H9 (cell line): ENCODE measurements at regions not wholly inside any gene's neighbourhood (a gene's known extent, or its start where the extent isn't known, plus 50 kb on each side); places are given as distances from the start of the nearest gene placed in this dataset.

ENCODE experiments used
- DNase-seq: peaks from one replicate; pipeline ENCODE4 v3.0.0-alpha.2; 2017
- H2AFZ ChIP-seq: one replicate; pipeline ENCODE4 v1.6.1; 2013; ENCODE audit warnings: mild to moderate bottlenecking, low read length, control low read depth, moderate library complexity
- H2AK5ac ChIP-seq: 2 replicates; pipeline ENCODE4 v1.6.1; 2013; ENCODE audit warnings: low read length, control low read depth, mixed read lengths; ENCODE audit not compliant: insufficient read length
- H2BK120ac ChIP-seq: one replicate; pipeline ENCODE4 v1.6.1; 2013; ENCODE audit warnings: low read depth, mild to moderate bottlenecking, low read length, control low read depth, inconsistent platforms; ENCODE audit not compliant: poor library complexity, severe bottlenecking
- H2BK12ac ChIP-seq: 2 replicates; pipeline ENCODE4 v1.6.1; 2013; ENCODE audit warnings: low read length, control low read depth, mixed read lengths, low read depth; ENCODE audit not compliant: insufficient read length
- H2BK15ac ChIP-seq: 2 replicates; pipeline ENCODE4 v1.6.1; 2013; ENCODE audit warnings: low read depth, low read length, control low read depth
- H2BK20ac ChIP-seq: one replicate; pipeline ENCODE4 v1.6.1; 2013; ENCODE audit warnings: low read depth, mild to moderate bottlenecking, low read length, control low read depth, inconsistent platforms; ENCODE audit not compliant: poor library complexity, severe bottlenecking
- H2BK5ac ChIP-seq: 2 replicates; pipeline ENCODE4 v1.6.1; 2013; ENCODE audit warnings: low read length, control low read depth, mixed read lengths; ENCODE audit not compliant: insufficient read length
- H3K14ac ChIP-seq: 2 replicates; pipeline ENCODE4 v1.6.1; 2013; ENCODE audit warnings: low read length, control low read depth; ENCODE audit not compliant: insufficient read depth
- H3K18ac ChIP-seq: 2 replicates; pipeline ENCODE4 v1.6.1; 2013; ENCODE audit warnings: low read depth, mild to moderate bottlenecking, mixed read lengths, low read length, control low read depth; ENCODE audit not compliant: insufficient read length
- H3K23ac ChIP-seq: 2 replicates; pipeline ENCODE4 v1.6.1; 2013; ENCODE audit warnings: low read length, control low read depth, mixed read lengths, low read depth; ENCODE audit not compliant: insufficient read length
- H3K23me2 ChIP-seq: 2 replicates; pipeline ENCODE4 v1.6.1; 2013; ENCODE audit warnings: low read depth, mild to moderate bottlenecking, mixed read lengths, low read length, control low read depth; ENCODE audit not compliant: insufficient read length, poor library complexity, severe bottlenecking
- H3K27ac ChIP-seq: 2 replicates; pipeline ENCODE4 v1.5.1; 2013; ENCODE audit warnings: low read length, control low read depth, mixed read lengths, low read depth; ENCODE audit not compliant: insufficient read length
- H3K27me3 ChIP-seq: 2 replicates; pipeline ENCODE4 v1.6.1; 2013; ENCODE audit warnings: low read length, control low read depth, inconsistent platforms; ENCODE audit not compliant: insufficient read depth
- H3K4ac ChIP-seq: 2 replicates; pipeline ENCODE4 v1.6.1; 2013; ENCODE audit warnings: low read depth, mild to moderate bottlenecking, control low read depth, inconsistent platforms, low read length, moderate library complexity
- H3K4me1 ChIP-seq: 2 replicates; pipeline ENCODE4 v1.6.1; 2013; ENCODE audit warnings: low read length, control low read depth, inconsistent platforms; ENCODE audit not compliant: insufficient read depth
- H3K4me2 ChIP-seq: 2 replicates; pipeline ENCODE4 v1.6.1; 2013; ENCODE audit warnings: low read length, control low read depth, mixed read lengths; ENCODE audit not compliant: insufficient read length, insufficient read depth
- H3K56ac ChIP-seq: 2 replicates; pipeline ENCODE4 v1.6.1; 2013; ENCODE audit warnings: low read depth, mild to moderate bottlenecking, mixed read lengths, low read length, control low read depth; ENCODE audit not compliant: insufficient read length
- H3K79me1 ChIP-seq: 2 replicates; pipeline ENCODE4 v1.6.1; 2013; ENCODE audit warnings: low read depth, mild to moderate bottlenecking, moderate library complexity, low read length, control low read depth, inconsistent platforms; ENCODE audit not compliant: insufficient read depth, poor library complexity, severe bottlenecking
- H3K79me2 ChIP-seq: 2 replicates; pipeline ENCODE4 v1.6.1; 2013; ENCODE audit warnings: low read length, control low read depth, inconsistent platforms; ENCODE audit not compliant: insufficient read depth
- H3K9ac ChIP-seq: 2 replicates; pipeline ENCODE4 v1.6.1; 2013; ENCODE audit warnings: low read length, control low read depth, mixed read lengths; ENCODE audit not compliant: insufficient read length; ENCODE audit errors: extremely low read depth
- H3K9me3 ChIP-seq: one replicate; pipeline ENCODE4 v1.6.1; 2013; ENCODE audit warnings: low read depth, low read length, inconsistent platforms; ENCODE audit not compliant: control insufficient read depth
- H3T11ph ChIP-seq: one replicate; pipeline ENCODE4 v1.6.1; 2013; ENCODE audit warnings: mild to moderate bottlenecking, low read length, control low read depth, inconsistent platforms
- H4K20me1 ChIP-seq: one replicate; pipeline ENCODE4 v1.6.1; 2013; ENCODE audit not compliant: control insufficient read depth, insufficient read length, insufficient read depth
- H4K5ac ChIP-seq: 2 replicates; pipeline ENCODE4 v1.6.1; 2013; ENCODE audit warnings: low read depth, mild to moderate bottlenecking, mixed read lengths, low read length, control low read depth; ENCODE audit not compliant: insufficient read length
- H4K8ac ChIP-seq: replicated peaks from 2 replicates; pipeline ENCODE4 v1.6.1; 2013; ENCODE audit warnings: low read length, control low read depth, mixed read lengths, low read depth; ENCODE audit not compliant: insufficient read length
- H4K91ac ChIP-seq: 2 replicates; pipeline ENCODE4 v1.6.1; 2013; ENCODE audit warnings: low read depth, mild to moderate bottlenecking, moderate library complexity, mixed read lengths, low read length, control low read depth; ENCODE audit not compliant: insufficient read length
- H3K27ac Mint-ChIP-seq, 3 experiments: 2 replicates in 2 of 3; 3 replicates in 1 of 3; pipeline ENCODE4 v1.8.0; 2020 to 2021; ENCODE audit warnings: mixed read lengths in 3 of 3, mild to moderate bottlenecking in 1 of 3, moderate library complexity in 1 of 3
- H3K27me3 Mint-ChIP-seq: 2 replicates; pipeline ENCODE4 v1.8.0; 2021; ENCODE audit warnings: low read depth, mild to moderate bottlenecking, moderate library complexity, mixed read lengths
- H3K36me3 Mint-ChIP-seq, 3 experiments: 2 replicates in 2 of 3; 3 replicates in 1 of 3; pipeline ENCODE4 v1.8.0; 2020 to 2021; ENCODE audit warnings: low read depth in 3 of 3, mixed read lengths in 3 of 3; ENCODE audit not compliant: insufficient read depth in 1 of 3
- H3K4me1 Mint-ChIP-seq, 2 experiments: 2 replicates each; pipeline ENCODE4 v1.8.0; 2020; ENCODE audit warnings: mixed read lengths in 2 of 2
- H3K4me3 Mint-ChIP-seq, 2 experiments: 2 replicates in 1 of 2; 3 replicates in 1 of 2; pipeline ENCODE4 v1.8.0; 2020 to 2021; ENCODE audit warnings: mild to moderate bottlenecking in 2 of 2, mixed read lengths in 2 of 2, moderate library complexity in 1 of 2
- H3K9me3 Mint-ChIP-seq, 2 experiments: 2 replicates in 1 of 2; 3 replicates in 1 of 2; pipeline ENCODE4 v1.8.0; 2020; ENCODE audit warnings: mild to moderate bottlenecking in 2 of 2, mixed read lengths in 2 of 2, moderate library complexity in 1 of 2
- TF ChIP-seq, protein P1 (sequence below): fragments of 200-600 bp; sonication (generic); conservative IDR thresholded peaks from 3 replicates; pipeline ENCODE4 v1.8.0; 2021; ENCODE audit warnings: antibody characterized with exemption, mild to moderate bottlenecking

DNA sequence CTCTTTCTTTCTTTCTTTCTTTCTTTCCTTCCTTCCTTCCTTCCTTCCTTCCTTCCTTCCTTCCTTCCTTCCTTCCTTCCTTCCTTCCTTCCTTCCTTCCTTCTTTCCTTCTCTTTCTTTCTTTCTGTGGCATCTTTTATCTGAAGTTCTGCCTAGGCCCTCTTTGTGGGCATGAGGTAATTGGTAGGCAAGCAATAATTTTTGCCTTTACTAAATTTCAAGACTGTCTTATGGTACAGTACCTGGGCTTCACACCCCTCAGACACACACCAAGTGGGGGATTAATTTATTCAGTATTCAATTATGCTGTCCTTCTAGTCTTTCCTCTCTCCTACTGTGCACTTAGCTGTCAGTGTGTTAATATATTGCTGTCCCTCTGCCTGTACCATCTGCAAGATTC, 155.5 kb downstream of the OXSM start:
- Mint-ChIP-seq H3K27ac (no peak overlapping the region), H3K27me3 (no peaks in the 10 kb centered on the region), H3K4me1 (no peaks in the 10 kb centered on the region), H3K4me3 (no peak overlapping the region), H3K36me3 (no peaks in the 10 kb centered on the region), H3K9me3 (no peaks in the 10 kb centered on the region)
- Histone ChIP-seq H2BK12ac (no peak overlapping the region), H3T11ph (no peak overlapping the region), H2BK15ac (no peak overlapping the region), H3K9ac (no peak overlapping the region), H3K14ac (no peak overlapping the region), H3K4me1 (no peaks in the 10 kb centered on the region), H2BK120ac (no peak overlapping the region), H4K20me1 (no peaks in the 10 kb centered on the region), H3K18ac (no peak overlapping the region), H3K27ac (no peak overlapping the region), H4K8ac (no peak overlapping the region), H3K27me3 (no peaks in the 10 kb centered on the region), H3K79me2 (no peaks in the 10 kb centered on the region), H2BK5ac (no peak overlapping the region), H3K23ac (no peak overlapping the region), H2AFZ (no peak overlapping the region), H4K91ac (no peak overlapping the region), H2BK20ac (no peak overlapping the region), H2AK5ac (no peak overlapping the region), H3K4me2 (no peak overlapping the region), H3K23me2 (no peaks in the 10 kb centered on the region), H3K56ac (no peak overlapping the region), H3K4ac (no peak overlapping the region), H4K5ac (no peak overlapping the region), H3K9me3 (no peaks in the 10 kb centered on the region), H3K79me1 (no peaks in the 10 kb centered on the region)
- DNase-seq: no peak
- TF ChIP-seq, protein P1, sequence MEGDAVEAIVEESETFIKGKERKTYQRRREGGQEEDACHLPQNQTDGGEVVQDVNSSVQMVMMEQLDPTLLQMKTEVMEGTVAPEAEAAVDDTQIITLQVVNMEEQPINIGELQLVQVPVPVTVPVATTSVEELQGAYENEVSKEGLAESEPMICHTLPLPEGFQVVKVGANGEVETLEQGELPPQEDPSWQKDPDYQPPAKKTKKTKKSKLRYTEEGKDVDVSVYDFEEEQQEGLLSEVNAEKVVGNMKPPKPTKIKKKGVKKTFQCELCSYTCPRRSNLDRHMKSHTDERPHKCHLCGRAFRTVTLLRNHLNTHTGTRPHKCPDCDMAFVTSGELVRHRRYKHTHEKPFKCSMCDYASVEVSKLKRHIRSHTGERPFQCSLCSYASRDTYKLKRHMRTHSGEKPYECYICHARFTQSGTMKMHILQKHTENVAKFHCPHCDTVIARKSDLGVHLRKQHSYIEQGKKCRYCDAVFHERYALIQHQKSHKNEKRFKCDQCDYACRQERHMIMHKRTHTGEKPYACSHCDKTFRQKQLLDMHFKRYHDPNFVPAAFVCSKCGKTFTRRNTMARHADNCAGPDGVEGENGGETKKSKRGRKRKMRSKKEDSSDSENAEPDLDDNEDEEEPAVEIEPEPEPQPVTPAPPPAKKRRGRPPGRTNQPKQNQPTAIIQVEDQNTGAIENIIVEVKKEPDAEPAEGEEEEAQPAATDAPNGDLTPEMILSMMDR: no peak
